ENCODE measurements at regions not wholly inside any gene's neighbourhood (a gene's known extent, or its start where the extent isn't known, plus 50 kb on each side); places are given as distances from the start of the nearest gene placed in this dataset.

GRCh38 chrX:45630078-45630477, 429.4 kb upstream of the DIPK2B start:
- no peaks in the 10 kb centered on the region; the same call in 2 of the 3 replicates for H3K9me3 ChIP-seq
- DNase-seq (ENCODE audit: low read depth in 1 of 2, low spot score in 1 of 2) (no peak), ATAC-seq (no peak), FAIRE-seq (no peak)
- no peak overlapping the region for H3K4me2 ChIP-seq
- WGBS (ENCODE audit: missing lambda C conversion rate) = 92% methylated on average over 1 of the region's 1 CpG
- POLR2A ChIA-PET = no interaction called here
- TF ChIP-seq CHD2 (IDR thresholded peaks at IDR 0.05; ENCODE audit: low read length, partially characterized antibody) (no peak), RFX5 (IDR thresholded peaks at IDR 0.05) (no peak), TFCP2L1 (CRISPR knock-in tag; IDR thresholded peaks at IDR 0.05) (no peak), FOXS1 (CRISPR knock-in tag; IDR thresholded peaks at IDR 0.05) (no peak), EP300 (IDR thresholded peaks at IDR 0.05) (no peak), EHMT2 (IDR thresholded peaks at IDR 0.05; ENCODE audit: low read depth) (no peak), ZC3H11A (IDR thresholded peaks at IDR 0.05) (no peak), SMC3 (IDR thresholded peaks at IDR 0.05) (no peak), CHD4 (IDR thresholded peaks at IDR 0.05; ENCODE audit: borderline replicate concordance) (no peak), JUN (IDR thresholded peaks at IDR 0.05) (no peak), CEBPB (IDR thresholded peaks at IDR 0.05) (no peak), KDM1A (IDR thresholded peaks at IDR 0.05; ENCODE audit: low read depth) (no peak), E2F6 (IDR thresholded peaks at IDR 0.05; ENCODE audit: borderline replicate concordance, low read depth) (no peak), KDM5A (IDR thresholded peaks at IDR 0.05) (no peak), USF2 (IDR thresholded peaks at IDR 0.05) (no peak)
- TF ChIP-seq, protein P1, sequence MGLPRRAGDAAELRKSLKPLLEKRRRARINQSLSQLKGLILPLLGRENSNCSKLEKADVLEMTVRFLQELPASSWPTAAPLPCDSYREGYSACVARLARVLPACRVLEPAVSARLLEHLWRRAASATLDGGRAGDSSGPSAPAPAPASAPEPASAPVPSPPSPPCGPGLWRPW (IDR thresholded peaks at IDR 0.05) = no peak
- TF ChIP-seq, protein P2, sequence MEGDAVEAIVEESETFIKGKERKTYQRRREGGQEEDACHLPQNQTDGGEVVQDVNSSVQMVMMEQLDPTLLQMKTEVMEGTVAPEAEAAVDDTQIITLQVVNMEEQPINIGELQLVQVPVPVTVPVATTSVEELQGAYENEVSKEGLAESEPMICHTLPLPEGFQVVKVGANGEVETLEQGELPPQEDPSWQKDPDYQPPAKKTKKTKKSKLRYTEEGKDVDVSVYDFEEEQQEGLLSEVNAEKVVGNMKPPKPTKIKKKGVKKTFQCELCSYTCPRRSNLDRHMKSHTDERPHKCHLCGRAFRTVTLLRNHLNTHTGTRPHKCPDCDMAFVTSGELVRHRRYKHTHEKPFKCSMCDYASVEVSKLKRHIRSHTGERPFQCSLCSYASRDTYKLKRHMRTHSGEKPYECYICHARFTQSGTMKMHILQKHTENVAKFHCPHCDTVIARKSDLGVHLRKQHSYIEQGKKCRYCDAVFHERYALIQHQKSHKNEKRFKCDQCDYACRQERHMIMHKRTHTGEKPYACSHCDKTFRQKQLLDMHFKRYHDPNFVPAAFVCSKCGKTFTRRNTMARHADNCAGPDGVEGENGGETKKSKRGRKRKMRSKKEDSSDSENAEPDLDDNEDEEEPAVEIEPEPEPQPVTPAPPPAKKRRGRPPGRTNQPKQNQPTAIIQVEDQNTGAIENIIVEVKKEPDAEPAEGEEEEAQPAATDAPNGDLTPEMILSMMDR (IDR thresholded peaks at IDR 0.05) = no peak
- CTCF ChIA-PET = no interaction called here
- H3K27ac ChIP-seq = no peak overlapping the region
- H3K4me1 ChIP-seq = no peaks in the 10 kb centered on the region
- no peak overlapping the region for H3K4me3 ChIP-seq

GRCh38 chrX:45628041-45628440, 427.4 kb upstream of the DIPK2B start:
- TF ChIP-seq JUN (IDR thresholded peaks at IDR 0.05) = no peak
- TF ChIP-seq, protein P1 (IDR thresholded peaks at IDR 0.05) = no peak
- TF ChIP-seq RNF2 (IDR thresholded peaks at IDR 0.05; ENCODE audit: borderline replicate concordance, low read depth) = no peak
- TF ChIP-seq KDM1A (IDR thresholded peaks at IDR 0.05; ENCODE audit: low read depth) = no peak
- no peak for TF ChIP-seq POLR2A (IDR thresholded peaks at IDR 0.05; ENCODE audit: low read length)
- TF ChIP-seq USF2 (IDR thresholded peaks at IDR 0.05) = no peak
- no peak for TF ChIP-seq HMGXB4 (CRISPR knock-in tag; IDR thresholded peaks at IDR 0.05; ENCODE audit: borderline replicate concordance)
- TF ChIP-seq CHD2 (IDR thresholded peaks at IDR 0.05; ENCODE audit: low read length, partially characterized antibody) = no peak
- TF ChIP-seq EHF (CRISPR knock-in tag; IDR thresholded peaks at IDR 0.05) = no peak
- TF ChIP-seq BHLHE40 (IDR thresholded peaks at IDR 0.05; ENCODE audit: low read depth, low read length) = no peak
- FAIRE-seq (no peak), ATAC-seq (no peak), DNase-seq (ENCODE audit: low read depth in 1 of 2, low spot score in 1 of 2) (no peak)
- ChIA-PET CTCF (interaction anchor here (0.9 kb wide), 1 partner anchor 48 kb away, joined by 3 read pairs; no protein-coding TSS in a partner anchor), POLR2A (no interaction called here)
- Histone ChIP-seq H3K9me3 (no peaks in the 10 kb centered on the region; the same call in 2 of the 3 replicates), H3K27ac (no peak overlapping the region), H3K4me3 (no peak overlapping the region), H3K4me2 (no peak overlapping the region), H3K4me1 (peaks cover 7% of the 10 kb centered on the region)
- 8% methylated on average over 1 of the region's 1 CpG for WGBS (ENCODE audit: missing lambda C conversion rate)
